ENCODE measurements at regions not wholly inside any gene's neighbourhood (a gene's known extent, or its start where the extent isn't known, plus 50 kb on each side); places are given as distances from the start of the nearest gene placed in this dataset.
"Not testable (repeated sequence)": the region's sequence is repeated elsewhere in the genome, so short reads cannot be mapped to it uniquely, and the experiment has no call there.

GRCh38 chr4:125787707-125788106 is 473.0 kb downstream of the FAT4 start:
- no peaks in the 10 kb centered on the region for H3K27me3 ChIP-seq (ENCODE audit: control insufficient read depth, insufficient read depth, low read length)
- H3K4me3 ChIP-seq (ENCODE audit: low read depth, low read length), result no peak overlapping the region
- no peaks in the 10 kb centered on the region for H3K9me3 ChIP-seq (ENCODE audit: control insufficient read depth, insufficient read depth, low read length)
- no peak overlapping the region for H3K9ac ChIP-seq (ENCODE audit: low read depth, low read length)
- no peaks in the 10 kb centered on the region for H3K36me3 ChIP-seq (ENCODE audit: control insufficient read depth, insufficient read depth, low read length)
- H3K4me1 ChIP-seq (ENCODE audit: control insufficient read depth, insufficient read depth, low read length), result no peaks in the 10 kb centered on the region

- no peaks in the 10 kb centered on the region for H3K9me3 ChIP-seq (ENCODE audit: control insufficient read depth, insufficient read depth, low read length)
- H3K9ac ChIP-seq (ENCODE audit: low read depth, low read length), result no peak overlapping the region
- no peak overlapping the region for H3K4me3 ChIP-seq (ENCODE audit: low read depth, low read length)
- no peaks in the 10 kb centered on the region for H3K27me3 ChIP-seq (ENCODE audit: control insufficient read depth, insufficient read depth, low read length)
- H3K4me1 ChIP-seq (ENCODE audit: control insufficient read depth, insufficient read depth, low read length), result no peaks in the 10 kb centered on the region
- no peaks in the 10 kb centered on the region for H3K36me3 ChIP-seq (ENCODE audit: control insufficient read depth, insufficient read depth, low read length)
These were observed 474.3 kb downstream of the FAT4 start for GRCh38 chr4:125789023-125789422.

GRCh38 chr4:125791896-125792295 is 477.1 kb downstream of the FAT4 start:
- no peak overlapping the region for H3K9ac ChIP-seq (ENCODE audit: low read depth, low read length)
- H3K27me3 ChIP-seq (ENCODE audit: control insufficient read depth, insufficient read depth, low read length), result no peaks in the 10 kb centered on the region
- no peak overlapping the region for H3K4me3 ChIP-seq (ENCODE audit: low read depth, low read length)
- no peaks in the 10 kb centered on the region for H3K4me1 ChIP-seq (ENCODE audit: control insufficient read depth, insufficient read depth, low read length)
- no peaks in the 10 kb centered on the region for H3K9me3 ChIP-seq (ENCODE audit: control insufficient read depth, insufficient read depth, low read length)
- no peaks in the 10 kb centered on the region for H3K36me3 ChIP-seq (ENCODE audit: control insufficient read depth, insufficient read depth, low read length)

- Histone ChIP-seq H3K27me3 (ENCODE audit: control insufficient read depth, insufficient read depth, low read length) (no peaks in the 10 kb centered on the region), H3K9me3 (ENCODE audit: control insufficient read depth, insufficient read depth, low read length) (no peaks in the 10 kb centered on the region), H3K36me3 (ENCODE audit: control insufficient read depth, insufficient read depth, low read length) (no peaks in the 10 kb centered on the region), H3K4me1 (ENCODE audit: control insufficient read depth, insufficient read depth, low read length) (no peaks in the 10 kb centered on the region), H3K9ac (ENCODE audit: low read depth, low read length) (no peak overlapping the region), H3K4me3 (ENCODE audit: low read depth, low read length) (no peak overlapping the region)
These were observed 480.2 kb downstream of the FAT4 start for GRCh38 chr4:125794989-125795388.

GRCh38 chr4:125796138-125796537 is 481.4 kb downstream of the FAT4 start:
- no peaks in the 10 kb centered on the region for H3K4me1 ChIP-seq (ENCODE audit: control insufficient read depth, insufficient read depth, low read length)
- H3K9ac ChIP-seq (ENCODE audit: low read depth, low read length), result no peak overlapping the region
- H3K27me3 ChIP-seq (ENCODE audit: control insufficient read depth, insufficient read depth, low read length), result no peaks in the 10 kb centered on the region
- no peaks in the 10 kb centered on the region for H3K9me3 ChIP-seq (ENCODE audit: control insufficient read depth, insufficient read depth, low read length)
- no peaks in the 10 kb centered on the region for H3K36me3 ChIP-seq (ENCODE audit: control insufficient read depth, insufficient read depth, low read length)
- H3K4me3 ChIP-seq (ENCODE audit: low read depth, low read length), result no peak overlapping the region

GRCh38 chr4:125797621-125798020 is 482.9 kb downstream of the FAT4 start:
- not testable (repeated sequence) for H3K36me3 ChIP-seq (ENCODE audit: control insufficient read depth, insufficient read depth, low read length); H3K27me3 ChIP-seq (ENCODE audit: control insufficient read depth, insufficient read depth, low read length); H3K9ac ChIP-seq (ENCODE audit: low read depth, low read length); H3K4me1 ChIP-seq (ENCODE audit: control insufficient read depth, insufficient read depth, low read length); H3K9me3 ChIP-seq (ENCODE audit: control insufficient read depth, insufficient read depth, low read length); H3K4me3 ChIP-seq (ENCODE audit: low read depth, low read length)

- Histone ChIP-seq H3K9ac (ENCODE audit: low read depth, low read length) (no peak overlapping the region), H3K27me3 (ENCODE audit: control insufficient read depth, insufficient read depth, low read length) (no peaks in the 10 kb centered on the region), H3K4me1 (ENCODE audit: control insufficient read depth, insufficient read depth, low read length) (no peaks in the 10 kb centered on the region), H3K36me3 (ENCODE audit: control insufficient read depth, insufficient read depth, low read length) (no peaks in the 10 kb centered on the region), H3K4me3 (ENCODE audit: low read depth, low read length) (no peak overlapping the region), H3K9me3 (ENCODE audit: control insufficient read depth, insufficient read depth, low read length) (no peaks in the 10 kb centered on the region)
These were observed 486.6 kb downstream of the FAT4 start for GRCh38 chr4:125801373-125801772.

GRCh38 chr4:125801924-125802323 is 487.2 kb downstream of the FAT4 start:
- H3K4me3 ChIP-seq (ENCODE audit: low read depth, low read length), result no peak overlapping the region
- H3K9ac ChIP-seq (ENCODE audit: low read depth, low read length), result no peak overlapping the region
- no peaks in the 10 kb centered on the region for H3K4me1 ChIP-seq (ENCODE audit: control insufficient read depth, insufficient read depth, low read length)
- no peaks in the 10 kb centered on the region for H3K36me3 ChIP-seq (ENCODE audit: control insufficient read depth, insufficient read depth, low read length)
- no peaks in the 10 kb centered on the region for H3K9me3 ChIP-seq (ENCODE audit: control insufficient read depth, insufficient read depth, low read length)
- H3K27me3 ChIP-seq (ENCODE audit: control insufficient read depth, insufficient read depth, low read length), result no peaks in the 10 kb centered on the region

GRCh38 chr4:125808022-125808421 is 493.3 kb downstream of the FAT4 start:
- H3K9me3 ChIP-seq (ENCODE audit: control insufficient read depth, insufficient read depth, low read length), result no peaks in the 10 kb centered on the region
- no peaks in the 10 kb centered on the region for H3K36me3 ChIP-seq (ENCODE audit: control insufficient read depth, insufficient read depth, low read length)
- no peak overlapping the region for H3K4me3 ChIP-seq (ENCODE audit: low read depth, low read length)
- no peak overlapping the region for H3K9ac ChIP-seq (ENCODE audit: low read depth, low read length)
- no peaks in the 10 kb centered on the region for H3K4me1 ChIP-seq (ENCODE audit: control insufficient read depth, insufficient read depth, low read length)
- H3K27me3 ChIP-seq (ENCODE audit: control insufficient read depth, insufficient read depth, low read length), result no peaks in the 10 kb centered on the region

GRCh38 chr4:125808570-125808969 is 493.8 kb downstream of the FAT4 start:
- Histone ChIP-seq H3K4me3 (ENCODE audit: low read depth, low read length) (no peak overlapping the region), H3K9ac (ENCODE audit: low read depth, low read length) (no peak overlapping the region), H3K9me3 (ENCODE audit: control insufficient read depth, insufficient read depth, low read length) (no peaks in the 10 kb centered on the region), H3K36me3 (ENCODE audit: control insufficient read depth, insufficient read depth, low read length) (no peaks in the 10 kb centered on the region), H3K27me3 (ENCODE audit: control insufficient read depth, insufficient read depth, low read length) (no peaks in the 10 kb centered on the region), H3K4me1 (ENCODE audit: control insufficient read depth, insufficient read depth, low read length) (no peaks in the 10 kb centered on the region)

- H3K4me1 ChIP-seq (ENCODE audit: control insufficient read depth, insufficient read depth, low read length), result no peaks in the 10 kb centered on the region
- H3K4me3 ChIP-seq (ENCODE audit: low read depth, low read length), result no peak overlapping the region
- H3K9me3 ChIP-seq (ENCODE audit: control insufficient read depth, insufficient read depth, low read length), result no peaks in the 10 kb centered on the region
- no peaks in the 10 kb centered on the region for H3K36me3 ChIP-seq (ENCODE audit: control insufficient read depth, insufficient read depth, low read length)
- H3K9ac ChIP-seq (ENCODE audit: low read depth, low read length), result no peak overlapping the region
- no peaks in the 10 kb centered on the region for H3K27me3 ChIP-seq (ENCODE audit: control insufficient read depth, insufficient read depth, low read length)
These were observed 497.1 kb downstream of the FAT4 start for GRCh38 chr4:125811892-125812291.

GRCh38 chr4:125826801-125827695 is 512.3 kb downstream of the FAT4 start:
- no peaks in the 10 kb centered on the region for H3K36me3 ChIP-seq (ENCODE audit: control insufficient read depth, insufficient read depth, low read length)
- no peaks in the 10 kb centered on the region for H3K27me3 ChIP-seq (ENCODE audit: control insufficient read depth, insufficient read depth, low read length)
- H3K9ac ChIP-seq (ENCODE audit: low read depth, low read length), result no peak overlapping the region
- no peaks in the 10 kb centered on the region for H3K4me1 ChIP-seq (ENCODE audit: control insufficient read depth, insufficient read depth, low read length)
- no peaks in the 10 kb centered on the region for H3K9me3 ChIP-seq (ENCODE audit: control insufficient read depth, insufficient read depth, low read length)
- H3K4me3 ChIP-seq (ENCODE audit: low read depth, low read length), result no peak overlapping the region
